HCT116 (cell line): ENCODE measurements at regions not wholly inside any gene's neighbourhood (a gene's known extent, or its start where the extent isn't known, plus 50 kb on each side); places are given as distances from the start of the nearest gene placed in this dataset.

Experiments used
- ATAC-seq: fragments of 200-7000 bp; cut with Tn5 transposase; 2 replicates; pipeline ENCODE4 v1.9.1; 2020; ENCODE audit warnings: mild to moderate bottlenecking, moderate library complexity
- BruUV-seq: library from RNA; stranded (reverse); fragments of 400-500 nt; replicated peaks from 2 replicates; lab custom pipeline; 2021; lab: Mats Ljungman, UMichigan
- CTCF ChIA-PET: fragments of 300-600 bp; sonication (Branson Sonifier 250); formaldehyde crosslinking; loops from one replicate; lab custom pipeline; 2021; ENCODE audit warnings: antibody characterized with exemption; lab: Charles Lee
- POLR2A ChIA-PET: fragments of 300-600, 350-600 bp; sonication (Branson Sonifier 250); formaldehyde crosslinking; loops from one replicate; lab custom pipeline; 2021; ENCODE audit warnings: antibody characterized with exemption; lab: Charles Lee
- RAD21 ChIA-PET, 2 experiments: fragments of 300-600 bp; sonication (Branson Sonifier 250); formaldehyde crosslinking; loops; one replicate each; lab custom pipeline; 2023; ENCODE audit warnings: low total read pairs in 2 of 2; ENCODE audit not compliant: uncharacterized antibody in 2 of 2, unreplicated experiment in 2 of 2, low non-redundant PET in 1 of 2; lab: Charles Lee
- DNase-seq: peaks from one replicate; pipeline ENCODE4 v3.0.0-alpha.2; 2010; ENCODE audit warnings: low read depth, low spot score
- H2AFZ ChIP-seq: fragments of 200-600 bp; shearing (Covaris generic), sonication (generic); 2 replicates; pipeline ENCODE4 v1.6.1; 2017; ENCODE audit warnings: low read depth, mixed run types, mixed read lengths, antibody characterized with exemption, low read length; ENCODE audit not compliant: poor library complexity, severe bottlenecking
- H3K27ac ChIP-seq: 2 replicates; pipeline ENCODE4 v1.5.1; 2012; ENCODE audit warnings: low read depth, low read length
- H3K27me3 ChIP-seq: fragments of 200-600 bp; sonication (generic); 2 replicates; pipeline ENCODE4 v1.6.1; 2016; ENCODE audit warnings: mixed run types, low read length, mixed read lengths; ENCODE audit not compliant: insufficient read depth
- H3K36me3 ChIP-seq, 2 experiments: fragments of 200-500 bp in 1 of 2; fragments of 200-600 bp in 1 of 2; sonication (Bioruptor generic) in 1 of 2; sonication (generic) in 1 of 2; 2 replicates each; pipeline versions ENCODE4 v1.5.1 to v1.6.1; 2014 to 2016; ENCODE audit warnings: low read length in 2 of 2, inconsistent platforms in 1 of 2, mixed read lengths in 1 of 2, mixed run types in 1 of 2; ENCODE audit not compliant: insufficient read depth in 2 of 2, control insufficient read depth in 1 of 2
- H3K4me1 ChIP-seq, 2 experiments: fragments of 200-600 bp in 1 of 2; sonication (generic) in 1 of 2; 2 replicates each; pipeline versions ENCODE4 v1.5.1 to v1.6.1; 2012 to 2017; ENCODE audit warnings: low read length in 2 of 2, inconsistent platforms in 1 of 2, mild to moderate bottlenecking in 1 of 2, mixed read lengths in 1 of 2, mixed run types in 1 of 2, moderate library complexity in 1 of 2; ENCODE audit not compliant: insufficient read depth in 2 of 2, control insufficient read depth in 1 of 2
- H3K4me2 ChIP-seq: fragments of 200-600 bp; sonication (generic); 2 replicates; pipeline ENCODE4 v1.6.1; 2017; ENCODE audit warnings: mixed run types, low read length, mixed read lengths
- H3K4me3 ChIP-seq, 2 experiments: fragments of 200-600 bp in 1 of 2; sonication (generic) in 1 of 2; replicated peaks in 1 of 2; 2 replicates each; pipeline ENCODE4 v1.5.1; 2011 to 2016; ENCODE audit warnings: low read length in 2 of 2, control low read depth in 1 of 2, low read depth in 1 of 2, mild to moderate bottlenecking in 1 of 2, mixed read lengths in 1 of 2, mixed run types in 1 of 2
- H3K79me2 ChIP-seq: fragments of 200-600 bp; sonication (generic); 2 replicates; pipeline ENCODE4 v1.6.1; 2017; ENCODE audit warnings: mild to moderate bottlenecking, mixed run types, low read length, moderate library complexity, mixed read lengths; ENCODE audit not compliant: insufficient read depth
- H3K9ac ChIP-seq: fragments of 200-600 bp; sonication (generic); 2 replicates; pipeline ENCODE4 v1.6.1; 2016; ENCODE audit warnings: low read length, mixed read lengths
- H3K9me2 ChIP-seq: fragments of 200-600 bp; sonication (generic), shearing (Covaris generic); 2 replicates; pipeline ENCODE4 v1.6.1; 2017; ENCODE audit warnings: mixed run types, mild to moderate bottlenecking, moderate library complexity; ENCODE audit not compliant: insufficient read depth
- H3K9me3 ChIP-seq, 2 experiments: fragments of 200-500 bp in 1 of 2; fragments of 200-600 bp in 1 of 2; sonication (Bioruptor generic) in 1 of 2; sonication (generic) in 1 of 2; 2 replicates each; pipeline ENCODE4 v1.6.1; 2014 to 2017; ENCODE audit warnings: low read length in 2 of 2, mixed read lengths in 2 of 2, inconsistent platforms in 1 of 2, low read depth in 1 of 2, mild to moderate bottlenecking in 1 of 2, mixed run types in 1 of 2, moderate library complexity in 1 of 2; ENCODE audit not compliant: control insufficient read depth in 1 of 2, insufficient read depth in 1 of 2
- H4K20me1 ChIP-seq: fragments of 200-600 bp; sonication (generic), shearing (Covaris generic); 2 replicates; pipeline ENCODE4 v1.6.1; 2017; ENCODE audit warnings: mixed run types, mild to moderate bottlenecking, moderate library complexity; ENCODE audit not compliant: insufficient read depth
- EGR1 ChIP-seq: IDR thresholded peaks from 2 replicates; pipeline ENCODE4 v1.6.1; 2012; ENCODE audit warnings: low read depth
- EZH2 ChIP-seq: fragments of 200-600 bp; sonication (generic); IDR thresholded peaks from 2 replicates; pipeline ENCODE4 v1.6.1; 2017; ENCODE audit warnings: antibody characterized with exemption, mixed run types
- FOSL1 ChIP-seq: IDR thresholded peaks from 2 replicates; pipeline ENCODE4 v1.6.1; 2012; ENCODE audit warnings: low read depth
- SP1 ChIP-seq: IDR thresholded peaks from 2 replicates; pipeline ENCODE4 v1.6.1; 2012; ENCODE audit warnings: low read depth
- YY1 ChIP-seq: IDR thresholded peaks from 2 replicates; pipeline ENCODE4 v1.6.1; 2011; ENCODE audit warnings: low read length, low read depth, moderate library complexity, mild to moderate bottlenecking; ENCODE audit not compliant: insufficient replicate concordance; ENCODE audit errors: extremely low read depth
- ZFX ChIP-seq: fragments of 450-650 bp; IDR thresholded peaks from 2 replicates; pipeline ENCODE4 v1.6.1; 2017
- ZNF274 ChIP-seq: fragments of 200-500 bp; sonication (Bioruptor generic); IDR thresholded peaks from 2 replicates; pipeline ENCODE4 v1.6.1; 2014; ENCODE audit warnings: mild to moderate bottlenecking, low read depth, low read length, inconsistent platforms
- intact Hi-C: fragments of 100-400 bp; cut with micrococcal nuclease; formaldehyde crosslinking; loops from 2 replicates; pipeline ENCODE4 v1.10.0; 2022
- TF ChIP-seq, protein P1 (sequence below): IDR thresholded peaks from 2 replicates; pipeline ENCODE4 v1.6.1; 2012; ENCODE audit warnings: low read depth
- TF ChIP-seq, protein P2 (sequence below): IDR thresholded peaks from 2 replicates; pipeline ENCODE4 v1.6.1; 2012

DNA sequence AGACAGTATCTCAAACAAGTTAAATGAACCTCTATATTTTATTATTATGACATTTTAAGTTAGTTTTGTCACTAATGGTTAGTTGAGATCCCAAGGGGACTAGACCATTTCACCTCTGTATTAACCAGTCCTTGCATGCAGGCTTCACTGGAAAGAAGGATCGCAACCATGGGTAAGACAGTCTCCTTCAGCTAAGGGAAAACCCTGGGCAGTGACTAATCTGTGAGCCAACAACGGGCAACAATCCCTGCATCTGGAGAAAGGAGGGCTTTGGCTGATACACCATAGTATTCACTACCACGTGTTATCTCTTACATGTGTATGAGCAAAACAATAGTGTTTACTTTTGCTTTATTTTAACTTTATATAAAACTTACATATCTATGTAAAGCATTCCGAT, 708.8 kb upstream of the CHRM3 start:
- POLR2A ChIA-PET = no interaction called here
- RAD21 ChIA-PET = no interaction called here
- ATAC-seq = no peak

DNA sequence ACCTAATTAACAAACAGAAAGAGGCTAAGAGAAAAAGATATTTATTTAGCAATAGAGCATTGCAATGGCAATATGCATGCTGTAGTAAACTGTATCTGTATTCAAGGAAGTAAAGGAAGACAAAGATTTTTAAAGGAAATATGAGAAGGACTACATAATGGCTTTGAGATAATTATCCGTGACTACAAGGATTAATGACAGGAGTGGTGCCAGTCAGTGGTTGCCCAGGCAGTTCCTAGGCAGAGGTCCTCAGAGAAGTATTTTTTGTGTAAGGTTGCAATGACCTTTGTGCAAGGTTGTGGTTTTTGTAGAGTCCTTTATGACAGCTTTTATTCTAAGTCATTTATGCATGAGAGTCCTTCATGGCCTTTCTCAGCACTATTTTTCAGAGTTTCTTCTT, 711.1 kb upstream of the CHRM3 start:
- DNase-seq = no peak
- H3K27me3 ChIP-seq = no peaks in the 10 kb centered on the region
- H3K79me2 ChIP-seq = no peaks in the 10 kb centered on the region
- intact Hi-C loops = no loop called here
- no peaks in the 10 kb centered on the region for H3K36me3 ChIP-seq
- H3K4me3 ChIP-seq = no peak overlapping the region
- peaks cover 16% of the 10 kb centered on the region in 2 experiments; a peak in 3 of 4 replicates for H3K9me3 ChIP-seq
- ChIA-PET CTCF (no interaction called here), POLR2A (no interaction called here), RAD21 (no interaction called here)
- no peak overlapping the region for H3K9ac ChIP-seq
- ATAC-seq = no peak
- H3K27ac ChIP-seq = no peak overlapping the region
- no peak overlapping the region for H3K4me2 ChIP-seq
- H3K9me2 ChIP-seq = no peaks in the 10 kb centered on the region
- BruUV-seq = no TSS peak
- no peak overlapping the region for H2AFZ ChIP-seq
- H4K20me1 ChIP-seq = no peaks in the 10 kb centered on the region
- H3K4me1 ChIP-seq = no peaks in the 10 kb centered on the region
- TF ChIP-seq ZFX (no peak), EGR1 (no peak), YY1 (no peak), ZNF274 (no peak), FOSL1 (no peak), SP1 (no peak)
- TF ChIP-seq, protein P1, sequence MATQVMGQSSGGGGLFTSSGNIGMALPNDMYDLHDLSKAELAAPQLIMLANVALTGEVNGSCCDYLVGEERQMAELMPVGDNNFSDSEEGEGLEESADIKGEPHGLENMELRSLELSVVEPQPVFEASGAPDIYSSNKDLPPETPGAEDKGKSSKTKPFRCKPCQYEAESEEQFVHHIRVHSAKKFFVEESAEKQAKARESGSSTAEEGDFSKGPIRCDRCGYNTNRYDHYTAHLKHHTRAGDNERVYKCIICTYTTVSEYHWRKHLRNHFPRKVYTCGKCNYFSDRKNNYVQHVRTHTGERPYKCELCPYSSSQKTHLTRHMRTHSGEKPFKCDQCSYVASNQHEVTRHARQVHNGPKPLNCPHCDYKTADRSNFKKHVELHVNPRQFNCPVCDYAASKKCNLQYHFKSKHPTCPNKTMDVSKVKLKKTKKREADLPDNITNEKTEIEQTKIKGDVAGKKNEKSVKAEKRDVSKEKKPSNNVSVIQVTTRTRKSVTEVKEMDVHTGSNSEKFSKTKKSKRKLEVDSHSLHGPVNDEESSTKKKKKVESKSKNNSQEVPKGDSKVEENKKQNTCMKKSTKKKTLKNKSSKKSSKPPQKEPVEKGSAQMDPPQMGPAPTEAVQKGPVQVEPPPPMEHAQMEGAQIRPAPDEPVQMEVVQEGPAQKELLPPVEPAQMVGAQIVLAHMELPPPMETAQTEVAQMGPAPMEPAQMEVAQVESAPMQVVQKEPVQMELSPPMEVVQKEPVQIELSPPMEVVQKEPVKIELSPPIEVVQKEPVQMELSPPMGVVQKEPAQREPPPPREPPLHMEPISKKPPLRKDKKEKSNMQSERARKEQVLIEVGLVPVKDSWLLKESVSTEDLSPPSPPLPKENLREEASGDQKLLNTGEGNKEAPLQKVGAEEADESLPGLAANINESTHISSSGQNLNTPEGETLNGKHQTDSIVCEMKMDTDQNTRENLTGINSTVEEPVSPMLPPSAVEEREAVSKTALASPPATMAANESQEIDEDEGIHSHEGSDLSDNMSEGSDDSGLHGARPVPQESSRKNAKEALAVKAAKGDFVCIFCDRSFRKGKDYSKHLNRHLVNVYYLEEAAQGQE = no peak
- TF ChIP-seq, protein P2, sequence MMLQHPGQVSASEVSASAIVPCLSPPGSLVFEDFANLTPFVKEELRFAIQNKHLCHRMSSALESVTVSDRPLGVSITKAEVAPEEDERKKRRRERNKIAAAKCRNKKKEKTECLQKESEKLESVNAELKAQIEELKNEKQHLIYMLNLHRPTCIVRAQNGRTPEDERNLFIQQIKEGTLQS = no peak

More for the DNA sequence above, 708.8 kb upstream of the CHRM3 start:
- Histone ChIP-seq H3K9me2 (no peaks in the 10 kb centered on the region), H2AFZ (no peak overlapping the region)
- no peak for TF ChIP-seq FOSL1
- no peak for TF ChIP-seq YY1
- TF ChIP-seq, protein P1 = no peak
- TF ChIP-seq EZH2 = no peak
- no peak for TF ChIP-seq EGR1
- TF ChIP-seq, all 23 proteins: peak for 0
- Histone ChIP-seq H3K4me2 (no peak overlapping the region), H3K36me3 (no peaks in the 10 kb centered on the region), H3K4me3 (no peak overlapping the region), H3K27me3 (no peaks in the 10 kb centered on the region), H3K79me2 (no peaks in the 10 kb centered on the region), H3K9me3 (peaks cover 12 to 14% of the 10 kb centered on the region in 2 experiments; a peak in 2 of 4 replicates), H3K9ac (no peak overlapping the region), H4K20me1 (no peaks in the 10 kb centered on the region), H3K27ac (no peak overlapping the region), H3K4me1 (no peaks in the 10 kb centered on the region)
- intact Hi-C loops = no loop called here
- no TSS peak for BruUV-seq
- CTCF ChIA-PET = no interaction called here
- no peak for DNase-seq
